ENCODE measurements at regions not wholly inside any gene's neighbourhood (a gene's known extent, or its start where the extent isn't known, plus 50 kb on each side); places are given as distances from the start of the nearest gene placed in this dataset.

DNA sequence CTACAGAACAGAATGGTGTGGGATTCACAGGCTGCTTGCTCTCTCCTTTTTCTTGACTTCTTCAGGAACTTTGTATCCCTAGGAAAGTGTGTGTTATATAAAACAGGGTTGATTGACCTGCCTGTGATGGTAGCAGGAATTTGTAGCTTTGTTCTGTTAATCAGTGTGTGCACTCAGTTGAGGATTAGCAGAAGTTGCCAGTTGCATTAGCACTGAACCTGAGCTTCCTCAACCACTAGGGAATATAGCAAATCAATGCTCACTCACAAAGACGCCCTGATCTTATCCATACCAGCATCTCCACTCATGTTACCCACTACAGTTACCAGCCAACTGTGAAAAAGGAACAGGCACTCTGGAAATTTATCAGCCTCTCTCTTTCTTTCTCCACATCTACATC lies 319.1 kb upstream of the EMCN start:
- TF ChIP-seq, protein P1, sequence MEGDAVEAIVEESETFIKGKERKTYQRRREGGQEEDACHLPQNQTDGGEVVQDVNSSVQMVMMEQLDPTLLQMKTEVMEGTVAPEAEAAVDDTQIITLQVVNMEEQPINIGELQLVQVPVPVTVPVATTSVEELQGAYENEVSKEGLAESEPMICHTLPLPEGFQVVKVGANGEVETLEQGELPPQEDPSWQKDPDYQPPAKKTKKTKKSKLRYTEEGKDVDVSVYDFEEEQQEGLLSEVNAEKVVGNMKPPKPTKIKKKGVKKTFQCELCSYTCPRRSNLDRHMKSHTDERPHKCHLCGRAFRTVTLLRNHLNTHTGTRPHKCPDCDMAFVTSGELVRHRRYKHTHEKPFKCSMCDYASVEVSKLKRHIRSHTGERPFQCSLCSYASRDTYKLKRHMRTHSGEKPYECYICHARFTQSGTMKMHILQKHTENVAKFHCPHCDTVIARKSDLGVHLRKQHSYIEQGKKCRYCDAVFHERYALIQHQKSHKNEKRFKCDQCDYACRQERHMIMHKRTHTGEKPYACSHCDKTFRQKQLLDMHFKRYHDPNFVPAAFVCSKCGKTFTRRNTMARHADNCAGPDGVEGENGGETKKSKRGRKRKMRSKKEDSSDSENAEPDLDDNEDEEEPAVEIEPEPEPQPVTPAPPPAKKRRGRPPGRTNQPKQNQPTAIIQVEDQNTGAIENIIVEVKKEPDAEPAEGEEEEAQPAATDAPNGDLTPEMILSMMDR (IDR thresholded peaks at IDR 0.05; ENCODE audit: control insufficient read depth, extremely low read depth, insufficient read depth): no peak
- no peak for DNase-seq (ENCODE audit: low read depth)
- H3K4me3 ChIP-seq (ENCODE audit: low read depth, low read length): no peak overlapping the region

DNA sequence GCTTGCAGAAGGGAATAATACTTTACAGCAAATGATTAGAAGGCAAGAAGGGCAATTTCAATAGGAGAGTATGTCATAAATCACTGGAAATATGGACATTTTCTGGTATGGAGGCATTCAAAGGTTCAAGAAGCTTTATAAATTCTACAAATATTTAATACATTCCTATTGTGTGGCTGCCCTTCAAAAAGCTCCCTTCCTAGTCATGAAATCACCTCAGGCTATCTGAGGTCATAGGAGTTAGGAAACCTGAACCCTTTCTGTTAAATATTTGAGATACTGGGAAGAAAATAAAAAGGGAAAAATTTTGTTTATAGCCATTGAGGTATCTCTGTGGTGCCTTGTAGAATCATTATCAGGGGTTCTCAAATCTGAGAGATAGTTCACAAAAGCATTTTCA lies 316.8 kb upstream of the EMCN start:
- no peak overlapping the region for H3K4me3 ChIP-seq (ENCODE audit: low read depth, low read length)
- no peak for DNase-seq (ENCODE audit: low read depth)
- TF ChIP-seq, protein P1 (IDR thresholded peaks at IDR 0.05; ENCODE audit: control insufficient read depth, extremely low read depth, insufficient read depth): no peak

GRCh38 chr4:100833906-100834305 lies 316.1 kb upstream of the EMCN start:
- no peak for DNase-seq (ENCODE audit: low read depth)
- H3K4me3 ChIP-seq (ENCODE audit: low read depth, low read length): no peak overlapping the region
- TF ChIP-seq, protein P1 (IDR thresholded peaks at IDR 0.05; ENCODE audit: control insufficient read depth, extremely low read depth, insufficient read depth): no peak

DNA sequence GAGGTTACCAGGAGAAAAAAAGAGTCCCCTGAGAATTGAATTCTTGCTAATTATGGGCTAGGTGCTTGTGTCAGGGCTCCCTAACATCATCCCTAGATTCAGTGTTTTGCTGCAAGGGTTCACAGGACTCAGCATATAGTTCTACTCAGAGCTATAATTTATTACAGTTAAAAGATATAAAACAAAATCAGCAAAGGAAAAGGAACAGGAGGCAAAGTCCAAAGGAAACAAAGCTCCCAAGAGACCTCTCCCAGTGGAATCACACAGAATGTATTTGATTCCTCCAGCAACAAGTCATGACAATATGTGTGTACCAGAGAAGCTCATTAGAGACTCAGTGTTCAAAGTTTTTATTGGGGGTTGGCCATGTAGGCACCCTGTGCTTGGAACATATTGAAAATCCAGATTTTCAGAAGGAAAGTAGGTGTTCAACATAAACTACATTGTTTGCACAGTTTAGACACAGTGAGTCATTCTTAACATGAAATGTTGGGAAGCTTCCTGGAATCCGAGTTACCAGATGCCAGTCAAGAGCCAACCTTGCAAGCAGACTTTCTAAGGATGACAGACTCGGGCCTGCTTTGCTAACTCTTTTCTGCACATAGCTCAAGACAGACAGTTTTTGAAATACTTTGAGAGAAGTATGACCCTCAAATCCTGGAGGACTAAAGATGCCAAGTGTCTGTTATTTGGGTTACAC lies 311.3 kb upstream of the EMCN start:
- H3K4me3 ChIP-seq (ENCODE audit: low read depth, low read length): no peak overlapping the region
- TF ChIP-seq, protein P1 (IDR thresholded peaks at IDR 0.05; ENCODE audit: control insufficient read depth, extremely low read depth, insufficient read depth): no peak
- no peak for DNase-seq (ENCODE audit: low read depth)

DNA sequence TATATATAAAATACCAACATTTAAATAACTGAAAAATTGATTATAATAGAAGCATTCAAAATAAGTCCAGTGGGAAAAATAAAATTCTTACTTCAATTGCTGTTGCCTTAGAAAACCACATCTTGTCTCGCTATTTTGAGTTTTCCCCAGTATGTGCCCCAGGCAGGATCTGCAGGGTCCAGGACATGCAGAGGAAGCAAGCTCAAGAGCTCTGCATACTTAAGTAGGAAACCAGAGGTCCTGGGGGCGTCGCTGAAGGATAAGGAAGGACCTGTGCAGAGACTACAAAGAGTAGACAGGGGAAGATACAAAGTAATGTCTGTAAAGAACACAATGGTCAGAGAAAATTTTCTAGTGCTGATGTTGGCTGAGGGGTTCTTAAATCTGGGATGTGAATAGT lies 310.5 kb upstream of the EMCN start:
- TF ChIP-seq, protein P1 (IDR thresholded peaks at IDR 0.05; ENCODE audit: control insufficient read depth, extremely low read depth, insufficient read depth): no peak
- no peak overlapping the region for H3K4me3 ChIP-seq (ENCODE audit: low read depth, low read length)
- DNase-seq (ENCODE audit: low read depth): no peak

DNA sequence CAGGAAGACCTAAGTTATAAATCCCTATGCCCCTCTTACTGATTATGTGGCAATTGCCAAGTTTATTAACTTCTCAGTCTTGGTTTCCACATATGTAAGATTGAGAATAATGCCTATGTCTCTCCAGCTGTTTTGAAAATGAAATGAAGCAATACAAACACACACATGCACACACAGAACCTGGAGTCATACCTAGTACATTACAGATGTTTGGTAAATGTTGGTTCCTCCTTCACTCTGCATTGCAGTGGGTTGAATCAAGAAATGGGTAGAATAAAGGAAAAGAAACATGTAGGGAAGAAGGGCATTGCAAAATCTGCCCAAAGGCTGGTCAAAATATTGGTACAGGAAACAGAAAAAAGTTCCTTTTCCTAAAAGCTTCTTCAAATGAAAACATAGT lies 309.9 kb upstream of the EMCN start:
- no peak overlapping the region for H3K4me3 ChIP-seq (ENCODE audit: low read depth, low read length)
- TF ChIP-seq, protein P1 (IDR thresholded peaks at IDR 0.05; ENCODE audit: control insufficient read depth, extremely low read depth, insufficient read depth): no peak

More for the DNA sequence above, 309.9 kb upstream of the EMCN start:
- DNase-seq (ENCODE audit: low read depth): no peak

Measured in LNCaP clone FGC (cell line).